ENCODE measurements at regions not wholly inside any gene's neighbourhood (a gene's known extent, or its start where the extent isn't known, plus 50 kb on each side); places are given as distances from the start of the nearest gene placed in this dataset.

DNA sequence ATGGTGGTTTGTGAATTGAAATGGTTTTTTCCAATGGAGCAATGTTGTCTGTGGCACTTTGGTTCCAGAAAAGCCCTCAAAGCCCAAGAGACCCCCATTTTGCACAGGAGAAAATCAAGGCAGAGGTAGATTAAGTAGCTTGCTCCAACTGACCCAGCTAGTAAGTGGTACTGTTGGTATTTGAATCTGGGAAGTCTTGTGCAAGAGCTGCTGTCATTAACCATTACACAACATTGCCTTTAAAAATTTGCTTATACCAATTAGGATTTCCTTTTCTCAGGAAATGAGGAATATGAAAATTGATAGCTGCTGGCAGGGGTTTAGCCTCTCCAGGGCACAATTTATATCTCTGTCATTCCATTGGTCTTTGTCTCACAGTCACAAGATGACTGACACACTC is 102.4 kb upstream of the UBE3A start:
- Histone ChIP-seq H3K27ac (ENCODE audit: control insufficient read depth, insufficient read depth, low read length) (no peak overlapping the region), H3K4me1 (ENCODE audit: control insufficient read depth, extremely low read depth, insufficient read depth, low read length) (no peaks in the 10 kb centered on the region), H3K4me2 (ENCODE audit: control insufficient read depth, extremely low read depth, insufficient read depth, low read depth, low read length) (no peak overlapping the region), H3K4me3 (ENCODE audit: control insufficient read depth in 2 of 3, extremely low read depth in 1 of 3, insufficient read depth in 2 of 3, low read depth in 1 of 3, low read length in 3 of 3) (no peak overlapping the region), H3K9me1 (ENCODE audit: control insufficient read depth, extremely low read depth, insufficient read depth, low read length) (no peaks in the 10 kb centered on the region), H4K20me1 (ENCODE audit: control insufficient read depth, extremely low read depth, insufficient read depth, low read length) (no peaks in the 10 kb centered on the region), H3K36me3 (ENCODE audit: control insufficient read depth in 2 of 2, extremely low read depth in 1 of 2, insufficient read depth in 2 of 2, low read length in 2 of 2) (no peaks in the 10 kb centered on the region), H3K9me3 (ENCODE audit: control insufficient read depth, low read depth, low read length) (no peaks in the 10 kb centered on the region), H3K9ac (ENCODE audit: control insufficient read depth, extremely low read depth, insufficient read depth, low read length) (no peak overlapping the region), H3K79me2 (ENCODE audit: control insufficient read depth, insufficient read depth, low read length) (no peaks in the 10 kb centered on the region), H2AFZ (ENCODE audit: control insufficient read depth, low read length) (no peak overlapping the region), H3K27me3 (ENCODE audit: control insufficient read depth, extremely low read depth, insufficient read depth, low read length) (no peaks in the 10 kb centered on the region)
- TF ChIP-seq EZH2 (IDR thresholded peaks at IDR 0.05; ENCODE audit: low read length): no peak
- TF ChIP-seq CTCF (optimal IDR thresholded peaks at IDR 0.05 in 1 of 3, IDR thresholded peaks at IDR 0.05 in 1 of 3, conservative IDR thresholded peaks at IDR 0.05 in 1 of 3; ENCODE audit: extremely low read depth in 1 of 3, insufficient read depth in 2 of 3, low read length in 3 of 3): no peak
- no peak for FAIRE-seq
- no peak for DNase-seq (ENCODE audit: low read depth, low spot score)
- dilution Hi-C loops (cut with MboI; ENCODE audit: extremely low pct_ligation_motif_present, low sequenced_read_pairs): no loop called here

- dilution Hi-C loops (cut with MboI; ENCODE audit: extremely low pct_ligation_motif_present, low sequenced_read_pairs): no loop called here
- no peak for FAIRE-seq
- TF ChIP-seq EZH2 (IDR thresholded peaks at IDR 0.05; ENCODE audit: low read length) (no peak), CTCF (optimal IDR thresholded peaks at IDR 0.05 in 1 of 3, IDR thresholded peaks at IDR 0.05 in 1 of 3, conservative IDR thresholded peaks at IDR 0.05 in 1 of 3; ENCODE audit: extremely low read depth in 1 of 3, insufficient read depth in 2 of 3, low read length in 3 of 3) (no peak)
Measured at GRCh38 chr15:25536801-25537611, 98.2 kb upstream of the UBE3A start.

More at GRCh38 chr15:25536801-25537611, 98.2 kb upstream of the UBE3A start:
- Histone ChIP-seq H3K4me2 (ENCODE audit: control insufficient read depth, extremely low read depth, insufficient read depth, low read depth, low read length) (no peak overlapping the region), H3K4me3 (ENCODE audit: control insufficient read depth in 2 of 3, extremely low read depth in 1 of 3, insufficient read depth in 2 of 3, low read depth in 1 of 3, low read length in 3 of 3) (no peak overlapping the region), H3K9me3 (ENCODE audit: control insufficient read depth, low read depth, low read length) (peaks cover 5% of the 10 kb centered on the region), H3K27ac (ENCODE audit: control insufficient read depth, insufficient read depth, low read length) (no peak overlapping the region), H3K9me1 (ENCODE audit: control insufficient read depth, extremely low read depth, insufficient read depth, low read length) (no peaks in the 10 kb centered on the region), H4K20me1 (ENCODE audit: control insufficient read depth, extremely low read depth, insufficient read depth, low read length) (no peaks in the 10 kb centered on the region), H3K9ac (ENCODE audit: control insufficient read depth, extremely low read depth, insufficient read depth, low read length) (no peak overlapping the region), H2AFZ (ENCODE audit: control insufficient read depth, low read length) (no peak overlapping the region), H3K79me2 (ENCODE audit: control insufficient read depth, insufficient read depth, low read length) (no peaks in the 10 kb centered on the region), H3K36me3 (ENCODE audit: control insufficient read depth in 2 of 2, extremely low read depth in 1 of 2, insufficient read depth in 2 of 2, low read length in 2 of 2) (no peaks in the 10 kb centered on the region), H3K4me1 (ENCODE audit: control insufficient read depth, extremely low read depth, insufficient read depth, low read length) (no peaks in the 10 kb centered on the region), H3K27me3 (ENCODE audit: control insufficient read depth, extremely low read depth, insufficient read depth, low read length) (no peaks in the 10 kb centered on the region)
- no peak for DNase-seq (ENCODE audit: low read depth, low spot score)

Data from keratinocyte (primary cell).